Kidney (tissue), 13 donors: ENCODE measurements at regions not wholly inside any gene's neighbourhood (a gene's known extent, or its start where the extent isn't known, plus 50 kb on each side); places are given as distances from the start of the nearest gene placed in this dataset.

Experiments used
- DNase-seq, 5 donors: peaks; one replicate each; pipeline ENCODE4 v3.0.0-alpha.2; 2013 to 2020
- FAIRE-seq: peaks from 2 replicates; lab custom pipeline; 2012; peaks lifted over from hg19 to GRCh38; lab: Jason Lieb, UNC
- H3K27ac ChIP-seq, 2 donors: one replicate each; pipeline ENCODE4 v1.7.0; 2013; ENCODE audit warnings: low read depth in 2 of 2, low read length in 2 of 2, inconsistent platforms in 1 of 2
- H3K27me3 ChIP-seq: one replicate; pipeline ENCODE4 v1.7.1; 2013; ENCODE audit warnings: low read length, inconsistent platforms; ENCODE audit not compliant: control insufficient read depth, insufficient read depth
- H3K36me3 ChIP-seq, 3 donors: one replicate each; pipeline versions ENCODE4 v1.7.0 to v1.7.1; 2013; ENCODE audit warnings: low read length in 3 of 3, control low read depth in 1 of 3, inconsistent platforms in 1 of 3; ENCODE audit not compliant: insufficient read depth in 3 of 3, control insufficient read depth in 2 of 3
- H3K4me1 ChIP-seq, 3 donors: one replicate each; pipeline versions ENCODE4 v1.7.0 to v1.7.1; 2013; ENCODE audit warnings: low read length in 3 of 3, inconsistent platforms in 1 of 3, low read depth in 1 of 3; ENCODE audit not compliant: control insufficient read depth in 2 of 3, insufficient read depth in 2 of 3
- H3K4me3 ChIP-seq, 3 donors: one replicate each; pipeline versions ENCODE4 v1.7.0 to v1.8.1; 2013; ENCODE audit warnings: low read length in 3 of 3, control low read depth in 1 of 3, inconsistent platforms in 1 of 3
- H3K9ac ChIP-seq, 3 donors: one replicate each; pipeline versions ENCODE4 v1.7.0 to v1.7.1; 2013; ENCODE audit warnings: low read length in 3 of 3, control low read depth in 1 of 3, inconsistent platforms in 1 of 3
- H3K9me3 ChIP-seq, 3 donors: one replicate each; pipeline versions ENCODE4 v1.7.0 to v1.7.1; 2013; ENCODE audit warnings: low read length in 3 of 3, control low read depth in 1 of 3, inconsistent platforms in 1 of 3; ENCODE audit not compliant: control insufficient read depth in 2 of 3, insufficient read depth in 1 of 3
- CTCF ChIP-seq: IDR thresholded peaks from 3 replicates; pipeline ENCODE4 v1.5.1; 2012; ENCODE audit warnings: mild to moderate bottlenecking, moderate library complexity, borderline replicate concordance; ENCODE audit not compliant: insufficient read depth; ENCODE audit errors: extremely low read depth
- intact Hi-C: fragments of 100-400 bp; cut with DNase I; formaldehyde crosslinking; loops from one replicate; pipeline ENCODE4 v1.11.1; 2022
- donor health status: control.
- donor health status: control.
- donor health status: control.
- donor health status: control.
- donor health status: control.
- donor health status: DM: yes; HTN: yes; CAD: no.
- donor health status: Normal renal cell carcinoma (clear cell type).

- Histone ChIP-seq H3K4me1 (peaks cover 0 to 4% (median 0%) of the 10 kb centered on the region in 3 donors), H3K9ac (no peak overlapping the region), H3K27ac (no peak overlapping the region), H3K36me3 (no peaks in the 10 kb centered on the region), H3K4me3 (no peak overlapping the region), H3K9me3 (no peaks in the 10 kb centered on the region), H3K27me3 (no peaks in the 10 kb centered on the region)
- intact Hi-C loops: no loop called here
- TF ChIP-seq CTCF: no peak
- FAIRE-seq: no peak
- peak in 1 of 5 donors; percentile 8 for DNase-seq
Observed at GRCh38 chr15:29889542-29890329, 67.5 kb upstream of the TJP1 start.

DNA sequence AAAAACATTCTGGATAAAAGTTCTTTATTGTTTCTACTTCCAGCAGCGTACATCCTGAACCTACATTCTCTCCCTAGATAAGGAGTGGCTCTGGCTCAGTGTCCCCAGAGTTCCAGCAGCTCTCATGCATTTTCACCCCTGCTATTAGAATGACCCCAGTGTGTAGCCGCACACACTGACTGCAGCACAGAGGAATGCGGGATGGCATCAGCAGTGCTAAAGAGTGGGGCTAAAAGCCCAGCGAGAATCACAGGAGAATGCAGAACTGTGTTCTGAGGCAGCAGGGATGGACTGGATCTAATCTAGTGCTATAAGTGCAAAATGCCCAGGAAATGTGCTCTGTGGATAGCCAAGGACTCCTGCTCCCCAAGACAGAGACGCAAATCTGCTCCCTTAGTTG lies 66.4 kb upstream of the TJP1 start:
- intact Hi-C loops: no loop called here
- no peaks in the 10 kb centered on the region for H3K36me3 ChIP-seq
- TF ChIP-seq CTCF: no peak
- peak in 2 of 5 donors; percentile 15 to 34 for DNase-seq
- no peak overlapping the region for H3K9ac ChIP-seq
- no peak for FAIRE-seq
- no peaks in the 10 kb centered on the region for H3K27me3 ChIP-seq
- H3K27ac ChIP-seq: no peak overlapping the region
- H3K4me3 ChIP-seq: no peak overlapping the region
- H3K4me1 ChIP-seq: peaks cover 0 to 4% (median 0%) of the 10 kb centered on the region in 3 donors
- no peaks in the 10 kb centered on the region for H3K9me3 ChIP-seq

DNA sequence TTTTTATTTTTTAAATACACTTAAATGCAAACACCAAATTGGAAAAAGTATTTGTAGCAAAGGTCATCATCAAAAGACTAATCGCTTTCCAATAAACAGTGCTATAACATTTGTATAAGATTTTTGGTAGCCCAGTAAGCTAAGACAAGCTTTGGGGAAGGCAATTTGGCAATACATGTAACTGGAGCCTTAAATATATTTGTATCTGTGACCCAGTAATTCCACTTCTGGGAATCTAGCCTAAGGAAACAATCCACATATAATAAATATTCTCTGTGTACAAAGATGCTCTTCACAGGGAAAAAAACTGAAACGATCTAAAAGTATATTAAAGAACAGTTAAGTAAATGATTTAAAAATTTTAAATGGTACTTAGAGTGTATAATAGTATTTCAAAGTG lies 65.5 kb upstream of the TJP1 start:
- no peak for FAIRE-seq

More for the DNA sequence above, 65.5 kb upstream of the TJP1 start:
- Histone ChIP-seq H3K9ac (no peak overlapping the region), H3K4me1 (peaks cover 0 to 4% (median 1%) of the 10 kb centered on the region in 3 donors), H3K36me3 (no peaks in the 10 kb centered on the region), H3K9me3 (no peaks in the 10 kb centered on the region), H3K27ac (no peak overlapping the region), H3K27me3 (no peaks in the 10 kb centered on the region), H3K4me3 (no peak overlapping the region)
- DNase-seq: peak in 1 of 5 donors; percentile 81
- TF ChIP-seq CTCF: no peak
- intact Hi-C loops: no loop called here
